Fibroblast of peridontal ligament (primary cell): ENCODE measurements at regions not wholly inside any gene's neighbourhood (a gene's known extent, or its start where the extent isn't known, plus 50 kb on each side); places are given as distances from the start of the nearest gene placed in this dataset.
"Not testable (repeated sequence)": the region's sequence is repeated elsewhere in the genome, so short reads cannot be mapped to it uniquely, and the experiment has no call there.

Experiments
- DNase-seq: peaks from one replicate; pipeline ENCODE4 v3.0.0-alpha.2; 2010; ENCODE audit errors: extremely low read depth

DNA sequence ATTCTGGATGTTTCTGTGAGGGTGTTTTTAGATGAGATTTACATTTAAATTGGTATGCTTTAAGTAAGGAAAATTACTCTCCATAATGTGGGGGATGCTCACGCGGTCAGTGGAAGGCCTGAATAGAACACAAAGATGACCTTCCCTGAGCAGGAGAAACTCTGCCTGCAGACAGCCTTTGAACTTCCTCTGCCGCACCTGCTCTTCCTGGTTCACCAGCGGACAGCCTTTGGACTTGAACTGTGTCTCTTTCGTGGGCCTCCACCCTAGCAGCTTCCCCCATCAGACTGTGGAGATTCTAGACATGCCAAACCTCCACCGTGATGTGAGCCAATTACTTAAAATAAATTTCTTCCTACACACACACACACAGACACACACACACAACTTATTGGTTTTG lies 210.7 kb downstream of the EFCAB11 start:
- DNase-seq, result no peak

DNA sequence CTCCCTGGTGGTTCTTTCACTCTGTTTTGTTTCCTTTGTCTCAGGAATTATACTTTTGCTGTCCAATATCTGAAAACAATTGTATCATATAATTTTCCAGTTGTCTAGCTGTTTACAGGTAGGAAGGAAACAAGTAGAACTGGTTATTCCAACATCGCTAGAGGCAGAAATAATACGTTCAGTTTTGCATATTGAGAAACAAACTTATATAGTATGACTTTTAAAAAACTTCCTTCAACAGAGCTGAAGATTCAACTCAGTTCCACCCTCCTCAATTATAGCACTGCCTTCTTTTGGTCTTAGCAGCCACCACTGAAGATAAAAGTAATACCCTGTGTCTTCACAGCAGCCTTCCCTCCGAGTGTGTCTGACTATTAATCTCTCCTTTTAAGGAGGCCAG lies 214.3 kb downstream of the EFCAB11 start:
- no peak for DNase-seq

DNA sequence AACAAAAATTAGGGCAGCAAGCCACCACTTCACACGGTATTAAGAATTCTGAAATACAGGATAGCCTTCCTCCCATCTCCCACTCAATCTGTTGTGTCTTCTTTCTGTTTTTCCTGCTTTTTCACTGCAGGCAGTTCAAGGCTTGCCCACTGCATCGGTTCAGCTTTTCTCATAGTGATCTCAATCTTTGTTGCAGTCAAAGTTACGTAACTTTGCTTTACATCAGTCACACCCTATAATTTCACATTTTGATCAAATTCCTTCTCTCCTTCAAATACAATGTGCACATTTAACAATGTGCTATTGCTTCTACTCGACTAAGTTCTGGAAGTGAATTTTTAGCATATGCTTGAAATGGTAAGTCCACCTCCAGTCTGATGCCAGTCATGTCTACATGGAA lies 217.6 kb downstream of the EFCAB11 start:
- DNase-seq, result peak; percentile 4

DNA sequence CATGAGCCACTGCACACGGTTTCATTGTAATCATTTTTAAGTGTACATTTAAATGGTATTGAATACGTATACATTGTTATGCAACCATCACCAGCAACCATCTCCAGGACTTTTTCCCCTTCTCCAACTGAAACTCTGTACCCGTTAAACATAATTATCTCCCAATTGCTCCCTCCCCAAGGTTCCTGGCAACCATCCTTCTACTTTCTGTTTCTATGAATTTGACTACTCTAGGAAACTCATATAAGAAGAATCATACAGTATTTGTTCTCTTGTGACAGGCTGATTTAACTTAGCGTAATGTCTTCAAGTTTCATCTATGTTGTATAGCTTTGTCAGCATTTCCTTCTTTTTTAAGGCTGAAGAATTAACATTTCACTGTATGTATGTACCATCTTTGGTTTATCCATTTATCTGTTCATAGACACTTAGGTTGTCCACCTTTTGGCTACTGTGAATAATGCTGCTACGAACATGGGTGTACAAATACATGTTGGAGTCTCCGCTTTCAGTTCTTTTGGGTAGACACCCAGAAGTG lies 223.1 kb downstream of the EFCAB11 start:
- DNase-seq, result no peak

DNA sequence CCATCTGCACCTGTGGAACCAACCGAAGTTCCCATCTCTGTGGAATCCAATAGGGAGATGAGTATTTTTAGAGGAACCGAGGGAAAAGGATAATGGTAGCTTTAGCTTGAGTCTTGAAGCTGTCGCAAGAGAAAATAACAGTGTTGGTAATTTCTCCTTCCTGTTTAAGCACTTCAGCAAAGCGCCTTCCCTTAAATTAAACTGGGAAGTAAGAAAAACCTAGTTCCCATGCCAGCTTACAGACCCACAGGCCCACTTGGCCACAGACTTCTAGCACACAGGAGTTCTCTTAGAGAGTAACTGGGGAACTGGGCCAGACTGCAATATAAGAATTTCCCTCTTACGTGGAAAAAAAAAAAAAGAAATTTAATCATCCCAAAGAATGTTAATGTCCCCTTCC lies 223.8 kb downstream of the EFCAB11 start:
- no peak for DNase-seq

DNA sequence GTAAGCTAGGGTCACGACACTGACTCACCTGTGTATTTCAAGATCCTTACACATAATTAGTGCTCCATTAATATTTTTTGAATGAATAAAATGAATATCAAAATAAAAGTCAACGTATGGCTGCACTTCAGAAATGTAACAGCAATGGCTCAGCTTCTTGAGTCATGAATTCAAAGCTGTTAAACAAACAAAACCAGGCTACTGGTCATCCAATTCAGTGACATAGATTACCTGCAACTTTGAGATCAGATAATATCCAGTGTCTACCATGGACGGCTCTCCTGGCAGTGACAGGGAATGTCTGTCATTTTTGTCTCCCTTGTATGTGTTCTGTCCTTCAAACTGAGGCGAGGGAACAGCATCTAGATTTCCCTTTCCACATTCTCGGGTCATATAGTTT lies 225.6 kb downstream of the EFCAB11 start:
- DNase-seq, result no peak

DNA sequence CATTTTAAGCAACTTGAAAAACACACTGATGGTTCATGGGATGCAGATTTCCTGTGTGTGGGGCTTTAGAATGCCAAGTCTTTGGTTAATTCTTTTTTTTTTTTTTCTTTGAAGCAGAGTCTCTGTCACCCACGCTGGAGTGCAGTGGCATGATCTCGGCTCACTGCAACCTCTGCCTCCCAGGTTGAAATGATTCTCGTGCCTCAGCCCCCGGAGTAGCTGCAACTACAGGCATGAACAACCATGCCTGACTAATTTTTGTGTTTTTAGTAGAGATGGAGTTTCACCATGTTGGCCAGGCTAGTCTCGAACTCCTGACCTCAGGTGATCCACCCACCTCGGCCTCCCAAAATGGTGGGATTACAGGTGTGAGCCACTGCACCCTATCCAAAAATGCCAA lies 228.3 kb downstream of the EFCAB11 start:
- DNase-seq, result not testable (repeated sequence)

DNA sequence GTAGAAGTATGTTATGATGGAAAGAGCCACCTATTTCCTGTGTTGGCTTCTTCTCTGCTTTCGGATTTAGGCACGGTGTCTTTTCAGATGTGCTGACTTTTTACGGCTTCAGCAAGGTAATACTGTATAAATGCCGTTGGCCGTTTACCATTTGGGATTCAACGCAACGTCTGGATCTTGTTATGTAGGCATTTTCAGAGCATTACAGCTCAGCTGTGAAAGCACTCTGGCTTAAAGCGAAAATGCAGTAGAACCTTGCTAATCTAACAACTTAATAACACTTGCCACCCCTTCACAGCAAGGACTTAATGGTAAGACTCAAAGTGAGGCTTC lies 229.9 kb downstream of the EFCAB11 start:
- peak; percentile 51 for DNase-seq

DNA sequence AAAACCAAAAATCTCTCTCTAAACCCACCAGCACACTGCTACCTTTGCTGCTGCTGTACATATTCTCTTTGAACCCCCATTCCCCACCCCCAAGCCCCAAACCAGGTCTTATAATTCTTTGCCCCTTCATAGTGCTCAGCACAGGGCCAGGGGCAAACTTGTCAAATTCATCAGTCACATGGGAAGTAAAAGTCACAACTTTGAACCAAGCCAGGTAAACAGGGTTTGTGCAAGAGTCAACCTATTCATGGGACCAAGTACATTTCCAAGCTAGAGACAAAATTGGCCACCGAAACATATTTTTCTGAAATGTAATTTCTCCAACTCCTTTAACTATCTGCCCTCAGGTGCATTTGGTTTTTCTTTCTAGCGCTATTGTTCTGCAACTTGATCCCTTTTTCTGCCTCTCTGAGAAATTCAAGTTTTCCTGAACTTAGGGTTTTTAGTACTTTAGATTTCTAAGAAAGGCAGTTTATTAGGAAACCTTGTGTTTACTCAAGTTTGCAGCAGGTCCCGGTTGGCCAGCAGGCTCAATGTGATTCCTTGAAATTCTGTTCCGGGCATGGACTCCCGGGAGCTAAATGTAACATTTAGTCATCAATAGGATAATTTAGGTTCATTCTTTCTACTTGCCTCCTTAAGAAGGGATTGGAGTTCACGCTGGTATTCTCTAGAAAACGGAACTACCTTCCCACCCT lies 230.5 kb downstream of the EFCAB11 start:
- DNase-seq, result peak; percentile 65

DNA sequence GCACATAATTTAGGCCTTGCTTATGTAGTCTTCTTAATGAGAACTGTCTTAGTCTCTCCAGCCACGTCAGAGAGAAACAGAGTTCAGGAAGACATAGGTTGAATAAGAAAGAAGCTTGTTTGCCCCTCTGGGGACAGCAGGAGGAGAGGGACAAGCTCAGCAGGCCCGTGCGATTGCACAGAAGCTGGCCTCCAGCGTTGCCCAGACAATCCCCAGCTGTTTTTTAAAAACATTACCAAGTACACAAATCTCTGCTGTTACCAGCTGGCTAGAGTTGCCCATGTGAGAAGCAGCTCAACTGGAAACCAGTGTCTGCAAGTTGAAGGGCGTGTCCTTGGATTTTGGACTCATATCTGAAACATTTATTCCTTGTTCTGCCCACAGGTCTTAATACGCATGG lies 232.6 kb downstream of the EFCAB11 start:
- DNase-seq, result no peak

DNA sequence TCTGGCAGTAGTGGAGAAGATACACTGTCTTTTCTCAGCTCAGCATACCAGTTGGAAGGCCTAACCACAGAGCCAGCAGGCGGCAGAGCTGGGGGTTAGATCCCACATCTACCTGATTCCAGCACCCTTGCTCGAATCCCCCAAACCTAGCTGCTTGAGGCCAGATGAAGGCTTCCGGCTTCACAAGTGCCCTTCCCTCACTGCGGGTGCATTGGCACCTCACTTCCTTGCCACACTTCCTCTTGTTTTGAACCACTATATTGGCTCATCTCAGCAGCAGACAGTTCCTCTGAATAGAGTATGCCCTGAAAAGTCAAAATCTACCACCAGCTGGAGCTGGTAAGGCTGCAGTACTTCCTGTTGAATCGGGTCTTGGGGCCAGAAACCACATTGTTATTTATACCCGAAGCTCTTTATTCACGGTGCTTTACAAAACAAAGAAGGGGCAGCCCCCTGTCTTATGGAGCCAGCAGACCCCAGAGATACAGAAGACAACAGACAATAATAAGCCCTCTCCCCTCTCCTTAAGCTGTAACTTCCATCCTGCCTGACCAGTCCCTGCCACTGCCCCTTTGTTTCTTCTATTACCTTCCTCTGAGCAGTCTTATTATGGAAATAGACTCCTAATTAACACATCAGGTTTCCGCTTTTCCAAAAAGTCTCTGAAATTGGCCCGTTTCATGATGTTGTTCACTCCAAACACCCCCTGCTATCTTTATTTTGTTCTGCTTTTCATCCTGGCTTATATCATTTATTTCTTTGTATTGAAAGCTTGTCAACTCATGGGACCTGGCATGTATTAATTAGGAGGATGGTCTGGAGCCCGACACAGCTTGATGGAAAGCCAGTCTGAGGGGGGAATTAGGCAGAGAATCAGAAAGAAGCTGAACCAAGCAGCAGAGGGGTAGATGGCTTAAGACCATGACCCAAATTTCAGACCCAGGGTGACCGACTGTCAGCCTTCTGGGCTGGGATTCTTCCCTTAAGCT lies 233.5 kb downstream of the EFCAB11 start:
- DNase-seq, result no peak

DNA sequence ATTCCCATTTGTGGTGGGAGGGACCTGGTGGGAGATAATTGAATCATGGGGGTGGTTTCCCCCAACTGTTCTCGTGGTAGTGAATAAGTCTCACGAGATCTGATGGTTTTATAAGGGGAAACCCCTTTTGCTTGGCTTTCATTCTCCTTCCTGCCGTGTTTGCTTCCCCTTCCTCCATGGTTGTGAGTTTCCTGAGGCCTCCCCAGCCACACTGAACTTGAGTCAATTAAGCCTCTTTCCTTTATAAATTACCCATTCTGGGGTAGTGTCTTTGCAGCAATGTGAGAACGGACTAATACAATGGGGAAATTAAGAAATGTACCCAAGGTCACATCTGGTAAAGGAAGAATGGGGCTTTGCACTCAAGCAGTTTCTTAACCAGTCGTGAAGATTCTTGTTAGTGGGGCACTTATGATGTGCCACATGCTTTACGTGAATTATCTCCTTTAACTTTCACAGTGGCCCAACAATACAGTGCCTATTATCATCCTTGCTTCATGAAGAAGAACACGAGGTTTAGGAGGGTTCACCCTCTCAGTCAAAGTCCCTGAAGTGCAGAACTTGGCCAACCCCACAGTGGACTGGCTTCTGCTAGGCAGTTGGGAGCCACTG lies 234.3 kb downstream of the EFCAB11 start:
- no peak for DNase-seq

DNA sequence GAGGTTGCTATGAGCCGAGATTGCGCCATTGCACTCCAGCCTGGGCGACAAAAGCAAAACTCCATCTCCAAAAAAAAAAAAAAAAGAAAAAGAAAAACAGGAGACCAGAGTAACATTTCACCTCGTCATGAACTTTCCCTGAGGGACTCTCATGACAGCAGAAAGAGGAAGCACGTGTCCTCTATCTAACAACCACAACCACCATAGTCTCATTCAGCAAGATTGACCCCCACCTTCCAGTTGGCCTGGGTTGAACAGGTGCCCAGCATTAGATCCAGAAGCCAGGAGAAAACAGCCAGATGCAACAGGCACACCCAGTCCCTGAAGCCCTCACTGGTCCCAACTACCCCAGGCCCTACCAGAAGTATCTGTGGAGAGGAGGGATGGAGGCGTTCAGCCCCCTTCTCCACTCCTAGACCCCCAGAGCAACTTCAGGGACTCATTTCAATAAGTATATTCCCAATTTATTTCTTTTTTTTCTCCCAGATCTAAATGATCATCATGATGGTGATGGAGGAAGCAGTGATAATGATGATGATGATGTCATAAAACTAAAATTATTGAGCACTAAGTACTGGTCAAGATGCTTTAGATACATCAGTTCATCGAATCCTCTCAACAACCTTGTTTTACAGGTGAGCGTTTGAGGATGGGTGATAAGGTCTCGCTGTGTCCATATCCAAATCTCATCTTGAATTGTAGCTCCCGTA lies 235.0 kb downstream of the EFCAB11 start:
- no peak for DNase-seq

DNA sequence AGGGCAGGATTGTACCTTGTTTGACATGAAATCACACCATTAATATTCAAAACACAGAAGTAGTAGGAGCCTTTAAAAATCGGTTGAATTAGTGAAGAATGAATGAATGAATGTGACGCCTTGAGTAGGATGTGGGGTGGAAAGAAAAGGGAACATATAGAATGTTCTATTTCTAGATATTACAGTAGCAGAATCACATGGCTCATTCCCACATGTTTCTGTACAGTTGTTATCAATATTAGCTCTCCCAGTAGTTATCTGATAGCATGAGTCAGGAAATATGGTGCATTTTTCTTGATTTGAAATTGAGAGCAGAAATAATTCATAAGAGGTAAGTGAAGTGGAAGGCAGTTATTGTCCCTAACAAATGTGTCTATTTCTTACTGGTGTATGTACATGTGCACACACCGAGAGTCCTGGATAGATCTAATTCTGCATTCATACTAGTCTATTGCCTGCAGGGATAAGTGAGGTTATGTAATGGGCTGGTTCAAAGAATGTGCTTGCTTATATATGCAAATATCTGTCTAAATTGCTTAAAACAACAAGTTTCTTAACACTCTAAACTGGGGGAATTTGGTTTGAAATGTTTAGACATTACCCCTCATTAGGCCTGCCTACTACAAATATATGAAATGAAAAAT lies 245.4 kb downstream of the EFCAB11 start:
- DNase-seq, result no peak

DNA sequence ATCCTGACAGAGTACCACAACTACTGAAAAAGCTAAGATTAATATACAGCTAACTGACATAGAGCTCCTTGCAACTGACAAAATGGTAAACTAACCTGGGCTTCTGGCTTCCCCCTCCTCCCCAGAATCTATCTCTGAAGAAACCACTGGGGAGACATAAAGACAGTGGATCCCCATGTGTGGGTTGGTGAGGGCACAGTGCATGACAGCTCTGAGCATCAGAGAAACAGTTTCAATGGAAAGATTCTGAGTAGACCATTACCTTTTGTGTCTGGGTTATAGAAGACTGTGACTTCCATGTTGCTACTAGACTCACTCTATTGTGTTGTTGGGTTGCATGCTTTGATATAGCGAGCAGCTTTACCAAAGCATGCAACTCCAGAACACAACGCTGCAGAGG lies 247.4 kb downstream of the EFCAB11 start:
- no peak for DNase-seq

DNA sequence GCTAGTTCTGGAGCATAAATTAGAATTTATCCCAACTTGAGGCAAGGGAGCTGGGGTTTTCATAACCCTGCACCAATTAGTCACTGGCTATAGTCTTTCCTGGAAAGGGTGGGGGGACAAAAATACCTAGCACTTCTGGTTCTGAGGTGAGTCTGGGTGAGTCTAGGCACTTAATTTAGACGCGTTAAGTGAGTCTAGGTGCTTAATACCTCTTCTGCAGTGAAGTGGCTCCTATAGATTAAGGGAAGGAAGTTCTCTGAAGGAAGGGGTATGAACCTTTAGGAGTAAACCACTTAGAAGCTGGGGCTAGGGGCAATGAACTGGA lies 251.7 kb downstream of the EFCAB11 start:
- no peak for DNase-seq

DNA sequence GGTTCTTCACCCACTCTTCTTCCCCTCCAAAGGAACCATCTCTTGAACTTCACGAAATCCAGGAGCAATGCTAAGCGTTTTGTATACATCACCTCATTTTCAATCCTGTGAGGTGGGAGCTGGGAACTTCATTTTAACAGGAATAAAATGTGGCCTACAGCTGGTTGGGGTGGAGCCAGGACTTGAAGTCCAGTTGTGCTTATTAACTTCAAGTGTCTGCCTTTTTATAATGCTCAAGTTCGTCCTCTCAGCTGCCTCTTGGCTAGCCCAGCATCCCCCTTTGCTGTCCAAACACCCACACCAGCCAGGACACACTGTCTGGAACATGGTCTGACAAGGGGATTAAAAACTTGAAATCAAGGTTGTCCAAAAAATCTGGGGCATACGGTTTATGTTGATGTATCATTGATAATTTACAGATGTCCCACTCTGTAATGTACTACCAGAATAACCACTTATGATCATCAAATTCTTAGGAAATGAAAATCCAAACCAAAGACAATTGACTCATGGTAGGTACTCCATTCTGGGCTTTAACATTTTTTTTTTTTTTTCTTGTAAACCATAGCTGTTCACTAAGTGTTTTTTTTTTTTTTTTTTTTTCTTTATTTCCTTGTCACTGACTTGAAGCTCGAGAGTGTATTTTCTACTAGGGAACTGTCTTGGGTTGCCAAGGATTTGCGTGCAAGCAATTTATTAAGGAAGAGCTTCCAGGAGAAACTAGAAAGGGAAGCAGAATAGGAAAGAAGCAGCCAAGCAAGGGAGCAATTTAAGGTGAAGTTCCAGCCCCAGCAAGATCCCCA lies 252.3 kb downstream of the EFCAB11 start:
- DNase-seq, result peak; percentile 51

DNA sequence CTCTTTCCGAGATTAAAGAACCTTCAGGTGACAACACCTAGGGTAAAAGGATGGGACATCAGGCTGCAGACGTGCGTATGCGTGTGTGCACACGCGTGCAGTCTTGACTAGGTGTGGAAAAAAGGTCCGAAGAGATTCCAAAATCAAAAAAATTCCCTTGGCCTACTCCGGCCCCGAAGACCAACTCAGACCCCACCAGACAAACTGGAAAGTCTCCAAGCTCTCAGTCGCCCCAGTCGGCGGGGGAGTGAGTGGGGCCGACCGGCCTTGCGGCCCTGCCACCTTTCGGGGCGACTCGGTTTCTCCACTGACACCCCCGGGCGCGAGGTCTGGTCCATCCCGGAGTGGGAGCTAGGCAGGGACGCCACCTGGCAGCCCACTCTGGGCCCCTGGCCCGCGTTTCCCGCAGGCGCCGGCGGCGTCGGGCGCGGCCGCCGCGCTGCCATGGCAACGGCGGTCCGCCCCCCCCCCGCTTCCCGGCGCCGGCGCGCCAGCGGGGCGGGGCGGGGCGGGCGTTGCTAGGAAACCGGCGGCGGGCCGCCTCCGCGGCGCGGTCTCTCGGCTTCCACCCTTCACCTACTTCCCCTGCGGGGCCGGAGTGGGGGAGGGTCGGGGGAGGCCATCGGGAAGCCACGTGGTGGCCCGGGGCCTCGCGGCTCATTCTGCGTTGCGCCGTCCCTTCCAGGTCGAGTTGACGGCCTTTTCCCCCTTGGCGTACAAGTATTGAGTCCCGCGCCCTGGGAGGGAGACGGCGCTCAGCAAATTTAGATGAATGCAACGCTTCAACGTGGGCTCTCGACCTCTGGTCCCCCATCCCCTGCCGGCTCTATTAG lies 253.1 kb downstream of the EFCAB11 start:
- peak; percentile 37 for DNase-seq

DNA sequence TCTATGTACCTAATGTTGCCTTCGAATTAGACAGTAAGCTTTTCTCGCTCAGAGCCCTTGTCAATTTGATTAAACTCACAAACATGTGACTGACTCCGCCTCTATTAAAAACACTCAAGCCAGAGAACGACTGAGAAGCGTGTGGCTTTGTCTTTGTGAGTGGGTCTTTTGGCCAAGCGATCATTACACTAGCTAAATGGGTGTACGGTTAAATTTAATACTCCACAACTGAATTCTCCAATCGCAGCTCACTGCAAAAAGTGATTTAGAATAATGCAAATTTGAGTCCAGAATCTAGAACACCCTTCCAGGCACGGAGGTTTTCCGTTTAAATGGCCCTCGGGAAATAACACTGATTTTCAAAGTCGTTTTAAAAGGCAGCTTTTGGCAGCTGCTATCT lies 253.7 kb downstream of the EFCAB11 start:
- no peak for DNase-seq

DNA sequence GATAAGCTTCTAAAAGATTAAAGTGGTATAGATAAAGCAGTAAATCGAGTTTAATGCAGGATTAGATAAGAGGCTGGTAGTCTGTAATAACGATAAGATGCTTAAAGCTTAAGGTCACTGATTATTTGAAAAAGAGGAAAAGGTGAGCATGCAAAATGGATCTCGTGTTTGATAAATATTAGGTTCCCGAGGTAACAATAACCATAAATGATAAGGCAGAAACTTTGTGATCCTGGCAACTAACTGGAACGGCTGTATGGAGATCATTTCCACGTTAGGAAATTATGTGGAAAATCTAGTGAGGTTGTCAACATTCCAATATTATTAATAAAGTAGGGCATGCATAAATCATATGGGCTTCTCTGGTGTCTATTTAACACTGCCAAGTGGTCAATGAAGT lies 255.5 kb downstream of the EFCAB11 start:
- no peak for DNase-seq
